ENCODE measurements at regions not wholly inside any gene's neighbourhood (a gene's known extent, or its start where the extent isn't known, plus 50 kb on each side); places are given as distances from the start of the nearest gene placed in this dataset.

- TF ChIP-seq CTCF (IDR thresholded peaks at IDR 0.05) = no peak
- no peak for TF ChIP-seq POLR2A (IDR thresholded peaks at IDR 0.05)
These were observed 80.4 kb upstream of the RMP24 start for GRCh38 chr18:35892118-35892517.

Measured in vagina (tissue), 2 donors.